SK-N-SH treated with all-trans-retinoic acid at 6 μM for 48 hours (cell line): ENCODE measurements at regions not wholly inside any gene's neighbourhood (a gene's known extent, or its start where the extent isn't known, plus 50 kb on each side); places are given as distances from the start of the nearest gene placed in this dataset.

Experiments
- ARNTL ChIP-seq: fragments of 450-650 bp; formaldehyde crosslinking; IDR thresholded peaks from 2 replicates; pipeline ENCODE4 v1.5.0; 2020; ENCODE audit warnings: low read depth, mild to moderate bottlenecking, moderate library complexity, borderline replicate concordance
- BACH2 ChIP-seq: fragments of 250-450 bp; sonication (Bioruptor Pico); IDR thresholded peaks from 2 replicates; pipeline ENCODE4 v1.9.0; 2021; ENCODE audit warnings: mild to moderate bottlenecking, borderline replicate concordance
- GLIS3 ChIP-seq: fragments of 250-450 bp; sonication (Bioruptor Pico); IDR thresholded peaks from 2 replicates; pipeline ENCODE4 v1.5.0; 2020; ENCODE audit warnings: mild to moderate bottlenecking, moderate library complexity
- OSR1 ChIP-seq: fragments of 250-450 bp; sonication (Bioruptor Pico); IDR thresholded peaks from 2 replicates; pipeline ENCODE4 v1.8.0; 2022; ENCODE audit warnings: moderate library complexity, mild to moderate bottlenecking, inconsistent platforms
- RARB ChIP-seq: fragments of 250-450 bp; sonication (Bioruptor Pico); IDR thresholded peaks from 2 replicates; pipeline ENCODE4 v1.8.0; 2021; ENCODE audit warnings: mild to moderate bottlenecking, moderate library complexity
- TCF4 ChIP-seq: fragments of 250-450 bp; sonication (Bioruptor Pico); IDR thresholded peaks from 2 replicates; pipeline ENCODE4 v1.8.0; 2021; ENCODE audit warnings: mild to moderate bottlenecking, moderate library complexity, borderline replicate concordance
- TOX ChIP-seq: fragments of 250-450 bp; sonication (Bioruptor Pico); IDR thresholded peaks from 2 replicates; pipeline ENCODE4 v1.8.0; 2021; ENCODE audit warnings: mild to moderate bottlenecking, moderate library complexity, borderline replicate concordance
- ZFP3 ChIP-seq: fragments of 250-450 bp; sonication (Bioruptor Pico); IDR thresholded peaks from 2 replicates; pipeline ENCODE4 v1.5.0; 2020; ENCODE audit warnings: mild to moderate bottlenecking, moderate library complexity
- ZFP30 ChIP-seq: fragments of 450-650 bp; formaldehyde crosslinking; IDR thresholded peaks from 2 replicates; pipeline ENCODE4 v1.5.0; 2022; ENCODE audit warnings: mild to moderate bottlenecking, moderate library complexity
- ZNF70 ChIP-seq: fragments of 450-650 bp; formaldehyde crosslinking; IDR thresholded peaks from 2 replicates; pipeline ENCODE4 v1.5.0; 2020; ENCODE audit warnings: mild to moderate bottlenecking, moderate library complexity
- ZNF8 ChIP-seq: fragments of 450-650 bp; formaldehyde crosslinking; IDR thresholded peaks from 2 replicates; pipeline ENCODE4 v1.5.0; 2020; ENCODE audit warnings: mild to moderate bottlenecking, moderate library complexity
- TF ChIP-seq, protein P1 (sequence below): fragments of 250-450 bp; sonication (Bioruptor Pico); IDR thresholded peaks from 2 replicates; pipeline ENCODE4 v1.8.0; 2021; ENCODE audit warnings: low read depth, mild to moderate bottlenecking, moderate library complexity, borderline replicate concordance
- TF ChIP-seq, protein P2 (sequence below): fragments of 250-450 bp; sonication (Bioruptor Pico); IDR thresholded peaks from 2 replicates; pipeline ENCODE4 v1.5.1; 2020; ENCODE audit warnings: low read depth, mild to moderate bottlenecking, moderate library complexity
- TF ChIP-seq, protein P3 (sequence below): fragments of 250-450 bp; sonication (Bioruptor Pico); IDR thresholded peaks from 2 replicates; pipeline ENCODE4 v1.8.0; 2020; ENCODE audit warnings: mild to moderate bottlenecking, moderate library complexity, borderline replicate concordance

GRCh38 chr1:170288155-170288554 is 142.4 kb downstream of the NTMT2 start:
- TF ChIP-seq ZFP30 (CRISPR knock-in tag), result no peak
- TF ChIP-seq, protein P1, sequence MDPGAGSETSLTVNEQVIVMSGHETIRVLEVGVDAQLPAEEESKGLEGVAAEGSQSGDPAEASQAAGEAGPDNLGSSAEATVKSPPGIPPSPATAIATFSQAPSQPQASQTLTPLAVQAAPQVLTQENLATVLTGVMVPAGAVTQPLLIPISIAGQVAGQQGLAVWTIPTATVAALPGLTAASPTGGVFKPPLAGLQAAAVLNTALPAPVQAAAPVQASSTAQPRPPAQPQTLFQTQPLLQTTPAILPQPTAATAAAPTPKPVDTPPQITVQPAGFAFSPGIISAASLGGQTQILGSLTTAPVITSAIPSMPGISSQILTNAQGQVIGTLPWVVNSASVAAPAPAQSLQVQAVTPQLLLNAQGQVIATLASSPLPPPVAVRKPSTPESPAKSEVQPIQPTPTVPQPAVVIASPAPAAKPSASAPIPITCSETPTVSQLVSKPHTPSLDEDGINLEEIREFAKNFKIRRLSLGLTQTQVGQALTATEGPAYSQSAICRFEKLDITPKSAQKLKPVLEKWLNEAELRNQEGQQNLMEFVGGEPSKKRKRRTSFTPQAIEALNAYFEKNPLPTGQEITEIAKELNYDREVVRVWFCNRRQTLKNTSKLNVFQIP, result no peak
- TF ChIP-seq ZNF70 (CRISPR knock-in tag), result no peak
- TF ChIP-seq ZFP3, result no peak
- TF ChIP-seq, protein P2, sequence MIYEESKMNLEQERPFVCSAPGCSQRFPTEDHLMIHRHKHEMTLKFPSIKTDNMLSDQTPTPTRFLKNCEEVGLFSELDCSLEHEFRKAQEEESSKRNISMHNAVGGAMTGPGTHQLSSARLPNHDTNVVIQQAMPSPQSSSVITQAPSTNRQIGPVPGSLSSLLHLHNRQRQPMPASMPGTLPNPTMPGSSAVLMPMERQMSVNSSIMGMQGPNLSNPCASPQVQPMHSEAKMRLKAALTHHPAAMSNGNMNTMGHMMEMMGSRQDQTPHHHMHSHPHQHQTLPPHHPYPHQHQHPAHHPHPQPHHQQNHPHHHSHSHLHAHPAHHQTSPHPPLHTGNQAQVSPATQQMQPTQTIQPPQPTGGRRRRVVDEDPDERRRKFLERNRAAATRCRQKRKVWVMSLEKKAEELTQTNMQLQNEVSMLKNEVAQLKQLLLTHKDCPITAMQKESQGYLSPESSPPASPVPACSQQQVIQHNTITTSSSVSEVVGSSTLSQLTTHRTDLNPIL (CRISPR knock-in tag), result no peak
- TF ChIP-seq ARNTL, result no peak
- no peak for TF ChIP-seq RARB
- no peak for TF ChIP-seq TOX
- TF ChIP-seq, protein P3, sequence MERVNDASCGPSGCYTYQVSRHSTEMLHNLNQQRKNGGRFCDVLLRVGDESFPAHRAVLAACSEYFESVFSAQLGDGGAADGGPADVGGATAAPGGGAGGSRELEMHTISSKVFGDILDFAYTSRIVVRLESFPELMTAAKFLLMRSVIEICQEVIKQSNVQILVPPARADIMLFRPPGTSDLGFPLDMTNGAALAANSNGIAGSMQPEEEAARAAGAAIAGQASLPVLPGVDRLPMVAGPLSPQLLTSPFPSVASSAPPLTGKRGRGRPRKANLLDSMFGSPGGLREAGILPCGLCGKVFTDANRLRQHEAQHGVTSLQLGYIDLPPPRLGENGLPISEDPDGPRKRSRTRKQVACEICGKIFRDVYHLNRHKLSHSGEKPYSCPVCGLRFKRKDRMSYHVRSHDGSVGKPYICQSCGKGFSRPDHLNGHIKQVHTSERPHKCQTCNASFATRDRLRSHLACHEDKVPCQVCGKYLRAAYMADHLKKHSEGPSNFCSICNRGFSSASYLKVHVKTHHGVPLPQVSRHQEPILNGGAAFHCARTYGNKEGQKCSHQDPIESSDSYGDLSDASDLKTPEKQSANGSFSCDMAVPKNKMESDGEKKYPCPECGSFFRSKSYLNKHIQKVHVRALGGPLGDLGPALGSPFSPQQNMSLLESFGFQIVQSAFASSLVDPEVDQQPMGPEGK (CRISPR knock-in tag), result no peak
- TF ChIP-seq TCF4 (CRISPR knock-in tag), result no peak
- no peak for TF ChIP-seq ZNF8
- TF ChIP-seq BACH2, result no peak
- no peak for TF ChIP-seq GLIS3 (CRISPR knock-in tag)
- TF ChIP-seq OSR1 (CRISPR knock-in tag), result no peak
